NCI-H524 treated with DMSO at 0.1 percent for 48 hours (cell line): ENCODE measurements at regions not wholly inside any gene's neighbourhood (a gene's known extent, or its start where the extent isn't known, plus 50 kb on each side); places are given as distances from the start of the nearest gene placed in this dataset.

Source experiments
- DNase-seq: peaks from one replicate; lab custom pipeline; 2025; lab: John Stamatoyannopoulos, UW

GRCh38 chr5:89929834-89930233 lies 479.7 kb downstream of the CETN3 start:
- DNase-seq: no peak

- no peak for DNase-seq
These were observed 480.4 kb downstream of the CETN3 start for GRCh38 chr5:89929173-89929572.

GRCh38 chr5:89922161-89922560 lies 487.4 kb downstream of the CETN3 start:
- no peak for DNase-seq

GRCh38 chr5:89917112-89917511 lies 492.4 kb downstream of the CETN3 start:
- DNase-seq: no peak

GRCh38 chr5:89916131-89916530 lies 493.4 kb downstream of the CETN3 start:
- no peak for DNase-seq

GRCh38 chr5:89908876-89909275 lies 500.7 kb downstream of the CETN3 start:
- DNase-seq: peak; percentile 68

- no peak for DNase-seq
These were observed 505.1 kb downstream of the CETN3 start for GRCh38 chr5:89904442-89904841.

- no peak for DNase-seq
These were observed 507.6 kb downstream of the CETN3 start for GRCh38 chr5:89901983-89902382.

GRCh38 chr5:89901346-89901745 lies 508.2 kb downstream of the CETN3 start:
- DNase-seq: no peak

- no peak for DNase-seq
These were observed 509.2 kb downstream of the CETN3 start for GRCh38 chr5:89900346-89900745.

- DNase-seq: no peak
These were observed 510.0 kb downstream of the CETN3 start for GRCh38 chr5:89899559-89899958.

- no peak for DNase-seq
These were observed 516.0 kb downstream of the CETN3 start for GRCh38 chr5:89893546-89893945.

- no peak for DNase-seq
These were observed 523.9 kb downstream of the CETN3 start for GRCh38 chr5:89885670-89886069.

- no peak for DNase-seq
These were observed 525.6 kb downstream of the CETN3 start for GRCh38 chr5:89883967-89884366.

- DNase-seq: no peak
These were observed 531.1 kb downstream of the CETN3 start for GRCh38 chr5:89878140-89879132.

- no peak for DNase-seq
These were observed 537.6 kb downstream of the CETN3 start for GRCh38 chr5:89871906-89872305.

GRCh38 chr5:89869346-89869745 lies 540.2 kb downstream of the CETN3 start:
- DNase-seq: no peak

GRCh38 chr5:89866410-89866809 lies 543.1 kb downstream of the CETN3 start:
- DNase-seq: no peak

- no peak for DNase-seq
These were observed 544.6 kb downstream of the CETN3 start for GRCh38 chr5:89864941-89865340.

GRCh38 chr5:89857790-89858189 lies 551.8 kb downstream of the CETN3 start:
- no peak for DNase-seq

GRCh38 chr5:89855417-89855816 lies 554.1 kb downstream of the CETN3 start:
- DNase-seq: no peak

GRCh38 chr5:89851911-89852310 lies 557.6 kb downstream of the CETN3 start:
- DNase-seq: no peak

GRCh38 chr5:89850513-89850865 lies 559.1 kb downstream of the CETN3 start:
- no peak for DNase-seq
